SK-N-SH (cell line): ENCODE measurements at regions not wholly inside any gene's neighbourhood (a gene's known extent, or its start where the extent isn't known, plus 50 kb on each side); places are given as distances from the start of the nearest gene placed in this dataset.

Source experiments
- CTCF ChIA-PET: fragments of 300-600, 350-600 bp; formaldehyde crosslinking; extraction: SDS; loops from one replicate; lab custom pipeline; 2021; lab: Yijun Ruan, JAX
- POLR2A ChIA-PET: fragments of 350-600 bp; sonication (Branson Sonifier 250); formaldehyde crosslinking; extraction: SDS; loops from one replicate; lab custom pipeline; 2020; ENCODE audit warnings: antibody characterized with exemption, inconsistent platforms; lab: Yijun Ruan, JAX
- DNase-seq: peaks from one replicate; pipeline ENCODE4 v3.0.0; 2012
- H2AFZ ChIP-seq: fragments of 200-600 bp; sonication (generic); 2 replicates; pipeline ENCODE4 v1.8.1; 2016; ENCODE audit warnings: antibody characterized with exemption, mild to moderate bottlenecking, low read depth
- H3F3A ChIP-seq: fragments of 200-600 bp; sonication (generic); replicated peaks from 2 replicates; pipeline ENCODE3; 2016; ENCODE audit warnings: antibody characterized with exemption, mild to moderate bottlenecking; ENCODE audit not compliant: insufficient read depth
- H3K27ac ChIP-seq, 2 experiments: fragments of 200-500 bp in 1 of 2; fragments of 200-600 bp in 1 of 2; sonication (Bioruptor generic) in 1 of 2; sonication (generic), shearing (Covaris generic) in 1 of 2; 2 replicates each; pipeline versions ENCODE4 v1.5.1 to v1.6.1; 2014 to 2016; ENCODE audit warnings: low read depth in 2 of 2, inconsistent platforms in 1 of 2, low read length in 1 of 2, mild to moderate bottlenecking in 1 of 2, mixed read lengths in 1 of 2
- H3K27me3 ChIP-seq: fragments of 200-600 bp; sonication (generic), shearing (Covaris generic); 2 replicates; pipeline ENCODE4 v1.6.1; 2016; ENCODE audit warnings: mixed run types; ENCODE audit not compliant: insufficient read depth
- H3K36me3 ChIP-seq, 2 experiments: fragments of 200-500 bp in 1 of 2; fragments of 200-600 bp in 1 of 2; sonication (Bioruptor generic) in 1 of 2; sonication (generic) in 1 of 2; replicated peaks in 1 of 2; 2 replicates each; pipeline versions ENCODE3 to v1.5.1; 2014 to 2016; ENCODE audit warnings: low read length in 1 of 2, mild to moderate bottlenecking in 1 of 2; ENCODE audit not compliant: insufficient read depth in 2 of 2, control insufficient read depth in 1 of 2
- H3K4me1 ChIP-seq, 2 experiments: fragments of 200-500 bp in 1 of 2; fragments of 200-600 bp in 1 of 2; sonication (Bioruptor generic) in 1 of 2; sonication (generic), shearing (Covaris generic) in 1 of 2; 2 replicates each; pipeline versions ENCODE4 v1.5.1 to v1.6.1; 2014 to 2016; ENCODE audit warnings: low read depth in 1 of 2, low read length in 1 of 2, mixed run types in 1 of 2; ENCODE audit not compliant: insufficient read depth in 2 of 2, control insufficient read depth in 1 of 2
- H3K4me2 ChIP-seq: fragments of 200-600 bp; sonication (generic), shearing (Covaris generic); 2 replicates; pipeline ENCODE4 v1.6.1; 2017; ENCODE audit warnings: mixed run types
- H3K4me3 ChIP-seq, 2 experiments: fragments of 200-500 bp in 1 of 2; fragments of 200-600 bp in 1 of 2; sonication (Bioruptor generic) in 1 of 2; sonication (generic), shearing (Covaris generic) in 1 of 2; 2 replicates each; pipeline versions ENCODE4 v1.5.1 to v1.8.1; 2014 to 2016; ENCODE audit warnings: low read depth in 2 of 2, inconsistent platforms in 1 of 2, low read length in 1 of 2, mild to moderate bottlenecking in 1 of 2, mixed read lengths in 1 of 2, moderate library complexity in 1 of 2
- H3K79me2 ChIP-seq: fragments of 200-600 bp; sonication (generic); 2 replicates; pipeline ENCODE4 v1.8.1; 2017; ENCODE audit warnings: mild to moderate bottlenecking; ENCODE audit not compliant: insufficient read depth
- H3K9ac ChIP-seq: fragments of 200-600 bp; sonication (generic); 2 replicates; pipeline ENCODE4 v1.6.1; 2017; ENCODE audit warnings: mixed run types
- H3K9me2 ChIP-seq: fragments of 200-600 bp; sonication (generic); 2 replicates; pipeline ENCODE4 v1.6.1; 2017; ENCODE audit warnings: mixed run types
- H3K9me3 ChIP-seq: fragments of 200-600 bp; sonication (generic); 2 replicates; pipeline ENCODE4 v1.6.1; 2017; ENCODE audit warnings: mixed run types, mild to moderate bottlenecking, moderate library complexity
- H4K20me1 ChIP-seq: fragments of 200-600 bp; sonication (generic); 2 replicates; pipeline ENCODE4 v1.6.1; 2017; ENCODE audit warnings: mild to moderate bottlenecking, mixed run types; ENCODE audit not compliant: insufficient read depth
- ELF1 ChIP-seq: IDR thresholded peaks from 2 replicates; pipeline ENCODE4 v1.4.0; 2012
- EZH2phosphoT487 ChIP-seq: fragments of 200-600 bp; sonication (generic); IDR thresholded peaks from 2 replicates; pipeline ENCODE4 v1.6.1; 2017; ENCODE audit warnings: low read depth, mixed run types, mild to moderate bottlenecking, antibody characterized with exemption, moderate library complexity, borderline replicate concordance
- FOXJ3 ChIP-seq: sonication (generic); formaldehyde crosslinking; IDR thresholded peaks from 2 replicates; pipeline ENCODE4 v1.5.1; 2020; ENCODE audit warnings: mild to moderate bottlenecking, missing genetic modification reagents
- GABPA ChIP-seq: IDR thresholded peaks from 2 replicates; pipeline ENCODE4 v1.4.0; 2012; ENCODE audit warnings: low read depth, mild to moderate bottlenecking
- GATA2 ChIP-seq: sonication (generic); formaldehyde crosslinking; IDR thresholded peaks from 2 replicates; pipeline ENCODE4 v1.5.0; 2020; ENCODE audit warnings: mild to moderate bottlenecking, missing genetic modification reagents
- MEF2A ChIP-seq: IDR thresholded peaks from 2 replicates; pipeline ENCODE4 v1.4.0; 2012; ENCODE audit warnings: low read depth, borderline replicate concordance
- NFIC ChIP-seq: IDR thresholded peaks from 2 replicates; pipeline ENCODE4 v1.4.0; 2012; ENCODE audit warnings: borderline replicate concordance
- NRF1 ChIP-seq: IDR thresholded peaks from 2 replicates; pipeline ENCODE4 v1.6.1; 2012; ENCODE audit warnings: low read depth, mild to moderate bottlenecking, low read length
- POLR2AphosphoS5 ChIP-seq: IDR thresholded peaks from 2 replicates; pipeline ENCODE4 v1.6.1; 2012; ENCODE audit warnings: low read depth, low read length
- RFX5 ChIP-seq: IDR thresholded peaks from 2 replicates; pipeline ENCODE4 v1.6.1; 2012; ENCODE audit warnings: mild to moderate bottlenecking, improper control_type of control experiment, low read length
- RXRA ChIP-seq: IDR thresholded peaks from 2 replicates; pipeline ENCODE4 v1.4.0; 2012; ENCODE audit warnings: low read depth, mild to moderate bottlenecking, borderline replicate concordance
- YY1 ChIP-seq: IDR thresholded peaks from 2 replicates; pipeline ENCODE4 v1.4.0; 2012; ENCODE audit warnings: low read depth, mild to moderate bottlenecking
- ZBTB33 ChIP-seq: IDR thresholded peaks from 2 replicates; pipeline ENCODE4 v1.4.0; 2012; ENCODE audit warnings: low read depth, borderline replicate concordance
- WGBS: methylation state at CpG from one replicate; pipeline ENCODE4 v1.1.6; 2017; ENCODE audit warnings: low lambda C conversion rate; 5-methylcytosine and 5-hydroxymethylcytosine counted together
- TF ChIP-seq, protein P1 (sequence below): fragments of 200-600 bp; sonication (generic); IDR thresholded peaks from 2 replicates; pipeline ENCODE4 v1.6.1; 2017; ENCODE audit warnings: antibody characterized with exemption, mild to moderate bottlenecking, moderate library complexity
- TF ChIP-seq, protein P2 (sequence below): fragments of 150-350 bp; IDR thresholded peaks from 2 replicates; pipeline ENCODE4 v1.6.1; 2017; ENCODE audit warnings: antibody characterized with exemption, low read length, low read depth, borderline replicate concordance
- TF ChIP-seq, protein P3 (sequence below): IDR thresholded peaks from 2 replicates; pipeline ENCODE4; 2012
- TF ChIP-seq, protein P4 (sequence below): IDR thresholded peaks from 2 replicates; pipeline ENCODE4 v1.6.1; 2012; ENCODE audit warnings: mild to moderate bottlenecking, low read depth, low read length, moderate library complexity

DNA sequence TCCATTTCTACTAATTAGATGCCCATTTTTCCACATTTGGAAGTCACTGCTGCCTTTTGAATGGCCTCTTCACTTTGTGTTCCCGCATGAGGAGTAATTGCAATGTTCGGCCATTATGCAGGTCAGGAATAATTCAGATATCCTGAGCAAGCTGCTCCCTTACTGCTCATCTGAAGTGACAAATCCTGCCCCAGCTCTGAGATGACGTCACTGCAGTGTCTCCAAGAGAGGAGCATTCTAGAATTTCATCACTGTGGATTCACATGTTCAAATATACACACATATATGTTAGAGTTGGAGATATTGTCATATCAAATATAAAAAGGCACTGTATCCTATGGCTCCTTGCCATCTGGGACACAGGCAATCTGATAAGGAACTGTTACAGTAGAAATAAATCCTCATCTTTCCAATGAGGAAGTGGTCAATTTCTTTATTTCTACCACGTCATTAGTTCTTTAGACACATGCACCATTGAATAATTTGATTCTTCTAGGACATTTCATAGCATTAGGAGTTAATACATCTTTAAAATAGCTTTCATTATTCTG lies 706.9 kb upstream of the TENM3 start:
- H3F3A ChIP-seq = no peaks in the 10 kb centered on the region
- no peaks in the 10 kb centered on the region for H3K4me1 ChIP-seq
- no peak overlapping the region for H3K4me2 ChIP-seq
- H4K20me1 ChIP-seq = no peaks in the 10 kb centered on the region
- TF ChIP-seq RFX5 = no peak
- no peak for TF ChIP-seq NFIC
- TF ChIP-seq GABPA = no peak
- TF ChIP-seq, protein P1, sequence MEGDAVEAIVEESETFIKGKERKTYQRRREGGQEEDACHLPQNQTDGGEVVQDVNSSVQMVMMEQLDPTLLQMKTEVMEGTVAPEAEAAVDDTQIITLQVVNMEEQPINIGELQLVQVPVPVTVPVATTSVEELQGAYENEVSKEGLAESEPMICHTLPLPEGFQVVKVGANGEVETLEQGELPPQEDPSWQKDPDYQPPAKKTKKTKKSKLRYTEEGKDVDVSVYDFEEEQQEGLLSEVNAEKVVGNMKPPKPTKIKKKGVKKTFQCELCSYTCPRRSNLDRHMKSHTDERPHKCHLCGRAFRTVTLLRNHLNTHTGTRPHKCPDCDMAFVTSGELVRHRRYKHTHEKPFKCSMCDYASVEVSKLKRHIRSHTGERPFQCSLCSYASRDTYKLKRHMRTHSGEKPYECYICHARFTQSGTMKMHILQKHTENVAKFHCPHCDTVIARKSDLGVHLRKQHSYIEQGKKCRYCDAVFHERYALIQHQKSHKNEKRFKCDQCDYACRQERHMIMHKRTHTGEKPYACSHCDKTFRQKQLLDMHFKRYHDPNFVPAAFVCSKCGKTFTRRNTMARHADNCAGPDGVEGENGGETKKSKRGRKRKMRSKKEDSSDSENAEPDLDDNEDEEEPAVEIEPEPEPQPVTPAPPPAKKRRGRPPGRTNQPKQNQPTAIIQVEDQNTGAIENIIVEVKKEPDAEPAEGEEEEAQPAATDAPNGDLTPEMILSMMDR = no peak
- TF ChIP-seq NRF1 = no peak
- TF ChIP-seq GATA2 = 0 out of 2 replicates have a peak, but pooled peaks have one; percentile 24
- no peak for TF ChIP-seq MEF2A
- 52% methylated on average over 4 of the region's 4 CpGs for whole genome bisulfite sequencing
- H3K9me2 ChIP-seq = no peaks in the 10 kb centered on the region
- POLR2A ChIA-PET = no interaction called here
- no peaks in the 10 kb centered on the region for H3K36me3 ChIP-seq
- H3K9me3 ChIP-seq = no peaks in the 10 kb centered on the region
- no peaks in the 10 kb centered on the region; the same call in 1 of the 2 replicates for H3K27me3 ChIP-seq
- no peak overlapping the region for H3K4me3 ChIP-seq
- H3K9ac ChIP-seq = no peak overlapping the region
- no peak for DNase-seq
- H3K27ac ChIP-seq = no peak overlapping the region
- no peak overlapping the region for H2AFZ ChIP-seq
- no peaks in the 10 kb centered on the region for H3K79me2 ChIP-seq
- CTCF ChIA-PET = interaction anchor here (1.1 to 4.0 kb wide), 3 partner anchors 8 to 392 kb away, joined by 3 to 22 read pairs (median 12); no protein-coding TSS in a partner anchor

DNA sequence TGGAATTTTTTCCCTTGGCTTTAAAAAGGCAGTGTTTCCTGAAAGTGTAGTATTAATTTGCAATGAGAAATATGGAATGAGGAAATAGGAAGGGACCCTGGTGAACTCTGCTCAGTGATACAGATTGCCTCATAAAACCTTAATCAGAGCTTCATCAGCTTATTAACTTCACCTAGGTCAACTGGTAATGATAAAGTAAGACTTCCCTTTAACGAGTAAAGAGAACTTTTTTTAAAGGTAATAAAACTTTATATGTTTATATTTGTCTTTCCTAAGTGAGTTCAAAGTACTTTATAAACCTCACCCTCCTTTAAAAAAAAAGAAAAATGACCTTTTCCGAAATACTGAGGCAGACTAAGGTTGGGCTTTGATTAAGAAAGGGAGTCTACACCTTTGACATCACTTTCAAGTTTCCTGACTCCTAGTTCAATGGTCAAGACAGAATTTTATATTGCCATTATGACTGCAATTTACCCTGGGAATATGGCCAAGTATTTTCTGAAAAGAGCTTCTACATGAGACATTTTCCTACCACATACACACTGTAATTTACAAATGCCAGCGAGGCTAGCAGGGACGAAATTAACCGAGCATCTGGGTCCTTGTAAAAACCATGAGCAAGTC lies 706.3 kb upstream of the TENM3 start:
- Histone ChIP-seq H3K27me3 (no peaks in the 10 kb centered on the region; the same call in 1 of the 2 replicates), H3K9ac (no peak overlapping the region), H4K20me1 (no peaks in the 10 kb centered on the region), H2AFZ (no peak overlapping the region), H3K4me2 (no peak overlapping the region), H3K79me2 (no peaks in the 10 kb centered on the region), H3K9me3 (no peaks in the 10 kb centered on the region), H3K9me2 (no peaks in the 10 kb centered on the region), H3K4me1 (no peaks in the 10 kb centered on the region), H3K27ac (no peak overlapping the region), H3K36me3 (no peaks in the 10 kb centered on the region), H3K4me3 (no peak overlapping the region), H3F3A (no peaks in the 10 kb centered on the region)
- DNase-seq = no peak
- ChIA-PET CTCF (interaction anchor here (0.9 to 2.7 kb wide), 4 partner anchors 8 to 872 kb away, joined by 3 to 22 read pairs (median 4); no protein-coding TSS in a partner anchor), POLR2A (no interaction called here)
- WGBS = 43% methylated on average over 5 of the region's 5 CpGs
- no peak for TF ChIP-seq FOXJ3
- TF ChIP-seq NFIC = no peak
- no peak for TF ChIP-seq MEF2A
- TF ChIP-seq POLR2AphosphoS5 = no peak
- no peak for TF ChIP-seq EZH2phosphoT487
- TF ChIP-seq ZBTB33 = no peak
- TF ChIP-seq GABPA = no peak
- TF ChIP-seq, protein P2, sequence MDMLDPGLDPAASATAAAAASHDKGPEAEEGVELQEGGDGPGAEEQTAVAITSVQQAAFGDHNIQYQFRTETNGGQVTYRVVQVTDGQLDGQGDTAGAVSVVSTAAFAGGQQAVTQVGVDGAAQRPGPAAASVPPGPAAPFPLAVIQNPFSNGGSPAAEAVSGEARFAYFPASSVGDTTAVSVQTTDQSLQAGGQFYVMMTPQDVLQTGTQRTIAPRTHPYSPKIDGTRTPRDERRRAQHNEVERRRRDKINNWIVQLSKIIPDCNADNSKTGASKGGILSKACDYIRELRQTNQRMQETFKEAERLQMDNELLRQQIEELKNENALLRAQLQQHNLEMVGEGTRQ = no peak
- TF ChIP-seq ELF1 = no peak
- TF ChIP-seq RXRA = no peak
- TF ChIP-seq, protein P3, sequence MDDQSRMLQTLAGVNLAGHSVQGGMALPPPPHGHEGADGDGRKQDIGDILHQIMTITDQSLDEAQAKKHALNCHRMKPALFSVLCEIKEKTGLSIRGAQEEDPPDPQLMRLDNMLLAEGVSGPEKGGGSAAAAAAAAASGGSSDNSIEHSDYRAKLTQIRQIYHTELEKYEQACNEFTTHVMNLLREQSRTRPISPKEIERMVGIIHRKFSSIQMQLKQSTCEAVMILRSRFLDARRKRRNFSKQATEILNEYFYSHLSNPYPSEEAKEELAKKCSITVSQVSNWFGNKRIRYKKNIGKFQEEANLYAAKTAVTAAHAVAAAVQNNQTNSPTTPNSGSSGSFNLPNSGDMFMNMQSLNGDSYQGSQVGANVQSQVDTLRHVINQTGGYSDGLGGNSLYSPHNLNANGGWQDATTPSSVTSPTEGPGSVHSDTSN = no peak
- TF ChIP-seq, protein P4, sequence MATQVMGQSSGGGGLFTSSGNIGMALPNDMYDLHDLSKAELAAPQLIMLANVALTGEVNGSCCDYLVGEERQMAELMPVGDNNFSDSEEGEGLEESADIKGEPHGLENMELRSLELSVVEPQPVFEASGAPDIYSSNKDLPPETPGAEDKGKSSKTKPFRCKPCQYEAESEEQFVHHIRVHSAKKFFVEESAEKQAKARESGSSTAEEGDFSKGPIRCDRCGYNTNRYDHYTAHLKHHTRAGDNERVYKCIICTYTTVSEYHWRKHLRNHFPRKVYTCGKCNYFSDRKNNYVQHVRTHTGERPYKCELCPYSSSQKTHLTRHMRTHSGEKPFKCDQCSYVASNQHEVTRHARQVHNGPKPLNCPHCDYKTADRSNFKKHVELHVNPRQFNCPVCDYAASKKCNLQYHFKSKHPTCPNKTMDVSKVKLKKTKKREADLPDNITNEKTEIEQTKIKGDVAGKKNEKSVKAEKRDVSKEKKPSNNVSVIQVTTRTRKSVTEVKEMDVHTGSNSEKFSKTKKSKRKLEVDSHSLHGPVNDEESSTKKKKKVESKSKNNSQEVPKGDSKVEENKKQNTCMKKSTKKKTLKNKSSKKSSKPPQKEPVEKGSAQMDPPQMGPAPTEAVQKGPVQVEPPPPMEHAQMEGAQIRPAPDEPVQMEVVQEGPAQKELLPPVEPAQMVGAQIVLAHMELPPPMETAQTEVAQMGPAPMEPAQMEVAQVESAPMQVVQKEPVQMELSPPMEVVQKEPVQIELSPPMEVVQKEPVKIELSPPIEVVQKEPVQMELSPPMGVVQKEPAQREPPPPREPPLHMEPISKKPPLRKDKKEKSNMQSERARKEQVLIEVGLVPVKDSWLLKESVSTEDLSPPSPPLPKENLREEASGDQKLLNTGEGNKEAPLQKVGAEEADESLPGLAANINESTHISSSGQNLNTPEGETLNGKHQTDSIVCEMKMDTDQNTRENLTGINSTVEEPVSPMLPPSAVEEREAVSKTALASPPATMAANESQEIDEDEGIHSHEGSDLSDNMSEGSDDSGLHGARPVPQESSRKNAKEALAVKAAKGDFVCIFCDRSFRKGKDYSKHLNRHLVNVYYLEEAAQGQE = no peak
- TF ChIP-seq YY1 = no peak
